Neutrophil (primary cell): ENCODE measurements at regions not wholly inside any gene's neighbourhood (a gene's known extent, or its start where the extent isn't known, plus 50 kb on each side); places are given as distances from the start of the nearest gene placed in this dataset.

Source experiments
- H3K27ac ChIP-seq: fragments of 200-600 bp; sonication (generic); 2 replicates; pipeline ENCODE4 v1.5.1; 2016; ENCODE audit warnings: mild to moderate bottlenecking, moderate library complexity
- H3K27me3 ChIP-seq: fragments of 200-600 bp; sonication (generic); 2 replicates; pipeline ENCODE4 v1.6.0; 2016; ENCODE audit warnings: mild to moderate bottlenecking
- H3K36me3 ChIP-seq: fragments of 200-600 bp; sonication (generic); 2 replicates; pipeline ENCODE4 v1.5.1; 2017
- H3K4me1 ChIP-seq, 2 experiments: fragments of 200-600 bp in 1 of 2; sonication (generic) in 1 of 2; 1 replicate in 1 of 2; 2 replicates in 1 of 2; pipeline versions ENCODE4 v1.5.1 to v1.6.1; 2013 to 2016; ENCODE audit warnings: low read depth in 1 of 2, low read length in 1 of 2, mild to moderate bottlenecking in 1 of 2, moderate library complexity in 1 of 2; ENCODE audit not compliant: control insufficient read depth in 1 of 2, insufficient read depth in 1 of 2
- H3K4me3 ChIP-seq, 2 experiments: fragments of 200-600 bp in 1 of 2; sonication (generic) in 1 of 2; 1 replicate in 1 of 2; 2 replicates in 1 of 2; pipeline ENCODE4 v1.5.1; 2013 to 2016; ENCODE audit warnings: low read depth in 1 of 2, low read length in 1 of 2, mild to moderate bottlenecking in 1 of 2, moderate library complexity in 1 of 2
- H3K9me3 ChIP-seq: fragments of 200-600 bp; sonication (generic); 2 replicates; pipeline ENCODE4 v1.5.1; 2016
- CTCF ChIP-seq: fragments of 200-600 bp; sonication (generic); IDR thresholded peaks from 2 replicates; pipeline ENCODE4 v1.5.1; 2016; ENCODE audit warnings: antibody characterized with exemption

- Histone ChIP-seq H3K4me1 (no peaks in the 10 kb centered on the region), H3K9me3 (no peaks in the 10 kb centered on the region), H3K36me3 (no peaks in the 10 kb centered on the region), H3K27me3 (no peaks in the 10 kb centered on the region), H3K4me3 (no peak overlapping the region), H3K27ac (no peak overlapping the region)
- no peak for TF ChIP-seq CTCF
Observed at GRCh38 chr6:756224-756623, 63.3 kb upstream of the EXOC2 start.

GRCh38 chr6:754202-754601 lies 61.3 kb upstream of the EXOC2 start:
- no peak overlapping the region for H3K27ac ChIP-seq
- no peak for TF ChIP-seq CTCF
- H3K9me3 ChIP-seq = no peaks in the 10 kb centered on the region
- H3K27me3 ChIP-seq = peaks cover 4% of the 10 kb centered on the region
- H3K4me3 ChIP-seq = no peak overlapping the region
- no peaks in the 10 kb centered on the region for H3K4me1 ChIP-seq
- H3K36me3 ChIP-seq = no peaks in the 10 kb centered on the region

- Histone ChIP-seq H3K4me1 (no peaks in the 10 kb centered on the region), H3K27ac (no peak overlapping the region), H3K27me3 (peaks cover 11% of the 10 kb centered on the region), H3K9me3 (no peaks in the 10 kb centered on the region), H3K36me3 (no peaks in the 10 kb centered on the region), H3K4me3 (no peak overlapping the region)
- no peak for TF ChIP-seq CTCF
Observed at GRCh38 chr6:753486-753885, 60.5 kb upstream of the EXOC2 start.

GRCh38 chr6:752438-752837 lies 59.5 kb upstream of the EXOC2 start:
- Histone ChIP-seq H3K4me3 (no peak overlapping the region), H3K27me3 (peaks cover 12% of the 10 kb centered on the region), H3K27ac (no peak overlapping the region), H3K4me1 (no peaks in the 10 kb centered on the region), H3K9me3 (no peaks in the 10 kb centered on the region), H3K36me3 (no peaks in the 10 kb centered on the region)
- no peak for TF ChIP-seq CTCF

- Histone ChIP-seq H3K4me3 (no peak overlapping the region), H3K4me1 (no peaks in the 10 kb centered on the region), H3K27ac (no peak overlapping the region), H3K36me3 (no peaks in the 10 kb centered on the region), H3K27me3 (peaks cover 12% of the 10 kb centered on the region), H3K9me3 (no peaks in the 10 kb centered on the region)
- TF ChIP-seq CTCF = no peak
Observed at GRCh38 chr6:751765-752164, 58.8 kb upstream of the EXOC2 start.

- Histone ChIP-seq H3K4me1 (no peaks in the 10 kb centered on the region), H3K36me3 (no peaks in the 10 kb centered on the region), H3K27ac (no peak overlapping the region), H3K4me3 (no peak overlapping the region), H3K9me3 (no peaks in the 10 kb centered on the region), H3K27me3 (peaks cover 12% of the 10 kb centered on the region)
- no peak for TF ChIP-seq CTCF
Observed at GRCh38 chr6:747921-748320, 55.0 kb upstream of the EXOC2 start.
